Mucosa of descending colon (tissue), 3 donors: ENCODE measurements at regions not wholly inside any gene's neighbourhood (a gene's known extent, or its start where the extent isn't known, plus 50 kb on each side); places are given as distances from the start of the nearest gene placed in this dataset.
"Not testable (repeated sequence)": the region's sequence is repeated elsewhere in the genome, so short reads cannot be mapped to it uniquely, and the experiment has no call there.

ENCODE experiments used
- ATAC-seq: fragments of 200-7000 bp; cut with Tn5 transposase; one replicate; pipeline ENCODE4 v1.9.1; 2020; ENCODE audit warnings: mild to moderate bottlenecking, moderate library complexity
- DNase-seq, 3 donors: peaks; one replicate each; pipeline ENCODE4 v3.0.0-alpha.2; 2020
- H3K36me3 ChIP-seq: fragments of 200-600 bp; one replicate; pipeline ENCODE4 v1.8.0; 2021; ENCODE audit warnings: low read depth, mild to moderate bottlenecking
- H3K4me1 ChIP-seq: fragments of 200-600 bp; one replicate; pipeline ENCODE4 v1.8.0; 2021; ENCODE audit warnings: low read depth, mild to moderate bottlenecking
- H3K4me3 ChIP-seq: fragments of 200-600 bp; one replicate; pipeline ENCODE4 v1.8.0; 2021; ENCODE audit warnings: mild to moderate bottlenecking
- H3K9me3 ChIP-seq: fragments of 200-600 bp; one replicate; pipeline ENCODE4 v1.8.0; 2021; ENCODE audit warnings: mild to moderate bottlenecking
- CTCF ChIP-seq: fragments of 200-600 bp; IDR thresholded peaks from one replicate; pipeline ENCODE4 v1.8.0; 2022; ENCODE audit warnings: antibody characterized with exemption, mild to moderate bottlenecking
- intact Hi-C, 2 donors: fragments of 100-400 bp; cut with DNase I in 1 of 2; cut with micrococcal nuclease in 1 of 2; formaldehyde crosslinking; loops; one replicate each; pipeline versions ENCODE4 v1.11.0 to v1.11.1; 2022; cut with DNase I, micrococcal nuclease
- donor health status: DM: no; HTN: no; CAD: no; lungs with moderate emphysema.
- donor health status: DM: no; HTN: no; CAD: no.
- donor health status: DM: no; HTN: yes; CAD: no.

- intact Hi-C loops, result no loop called here
- TF ChIP-seq CTCF, result no peak
- Histone ChIP-seq H3K4me3 (no peak overlapping the region), H3K9me3 (no peaks in the 10 kb centered on the region), H3K36me3 (no peaks in the 10 kb centered on the region), H3K4me1 (no peaks in the 10 kb centered on the region)
- no peak for ATAC-seq
- DNase-seq, result no peak
Observed at GRCh38 chr7:96781919-96782318, 72.3 kb upstream of the SEM1 start.

DNA sequence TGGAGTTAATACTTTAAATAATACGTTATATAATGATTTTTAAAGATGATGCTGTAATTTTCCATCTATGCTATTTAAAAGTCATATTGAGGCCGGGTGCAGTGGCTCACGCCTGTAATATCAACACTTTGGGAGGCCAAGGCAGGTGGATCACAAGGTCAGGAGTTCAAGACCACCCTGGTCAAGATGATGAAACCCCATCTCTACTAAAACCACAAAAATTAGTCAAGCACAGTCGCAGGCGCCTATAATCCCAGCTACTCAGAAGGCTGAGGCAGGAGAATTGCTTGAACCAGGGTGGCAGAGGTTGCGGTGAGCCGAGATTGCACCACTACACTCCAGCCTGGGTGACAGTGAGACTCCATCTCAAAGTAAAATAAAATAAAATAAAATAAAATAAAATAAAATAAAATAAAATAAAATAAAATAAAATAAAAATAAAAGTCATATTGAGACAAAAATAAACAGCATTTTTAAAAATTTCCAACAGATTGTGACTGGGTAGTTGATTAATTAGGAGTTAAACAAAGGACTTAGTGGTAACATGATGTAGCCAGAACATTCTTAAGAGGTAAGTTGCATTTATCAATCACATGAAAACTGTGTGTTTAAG is 73.1 kb upstream of the SEM1 start:
- H3K9me3 ChIP-seq, ATAC-seq, H3K36me3 ChIP-seq, DNase-seq, H3K4me1 ChIP-seq, H3K4me3 ChIP-seq, intact Hi-C loops: not testable (repeated sequence)

- no peaks in the 10 kb centered on the region for H3K4me1 ChIP-seq
- H3K4me3 ChIP-seq, result no peak overlapping the region
- DNase-seq (no peak), ATAC-seq (no peak)
- intact Hi-C loops, result no loop called here
- TF ChIP-seq CTCF, result no peak
- H3K36me3 ChIP-seq, result no peaks in the 10 kb centered on the region
- no peaks in the 10 kb centered on the region for H3K9me3 ChIP-seq
Observed at GRCh38 chr7:96784597-96784996, 75.0 kb upstream of the SEM1 start.

DNA sequence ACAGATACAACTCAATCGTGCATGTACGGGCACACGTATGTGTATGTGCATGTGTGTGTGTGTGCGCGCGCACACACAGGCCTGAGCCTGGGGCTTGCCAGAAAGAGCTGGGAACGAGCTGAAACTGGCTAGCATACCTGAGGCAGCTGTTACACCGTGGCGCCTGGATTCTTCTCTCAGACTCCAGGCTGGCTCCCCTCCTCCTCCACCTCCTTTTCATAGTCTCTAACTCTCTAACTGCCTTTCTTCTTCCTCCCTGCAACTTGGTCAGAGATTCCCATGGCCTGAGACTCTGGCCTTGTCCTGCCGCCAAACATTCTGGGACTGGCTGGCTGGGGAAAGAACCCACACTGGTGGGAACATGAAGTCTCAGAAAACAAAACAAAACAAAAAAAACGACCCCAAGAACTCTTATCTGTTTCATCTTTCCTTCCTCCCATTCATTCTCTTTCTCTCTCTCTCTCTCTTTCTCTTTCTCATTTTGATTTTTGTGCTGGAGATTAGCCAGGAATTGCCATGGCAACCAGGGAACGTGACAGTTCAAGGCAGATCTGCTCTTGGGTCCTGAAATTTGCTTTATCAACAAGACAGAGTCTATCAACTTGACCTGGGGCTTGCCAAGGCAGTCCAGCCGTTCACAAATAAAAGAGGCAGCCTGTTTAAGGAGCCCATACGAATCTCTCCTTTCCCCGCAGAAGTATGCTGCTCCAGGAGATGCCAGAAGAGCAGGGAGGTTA is 76.8 kb upstream of the SEM1 start:
- no peak for DNase-seq
- intact Hi-C loops, result no loop called here

GRCh38 chr7:96786998-96787395 is 77.4 kb upstream of the SEM1 start:
- intact Hi-C loops, result no loop called here
- no peak for DNase-seq

More for the DNA sequence above, 76.8 kb upstream of the SEM1 start:
- no peak for TF ChIP-seq CTCF
- no peaks in the 10 kb centered on the region for H3K9me3 ChIP-seq
- H3K4me3 ChIP-seq, result no peak overlapping the region
- no peaks in the 10 kb centered on the region for H3K36me3 ChIP-seq
- no peak for ATAC-seq
- no peaks in the 10 kb centered on the region for H3K4me1 ChIP-seq

More at GRCh38 chr7:96786998-96787395, 77.4 kb upstream of the SEM1 start:
- Histone ChIP-seq H3K36me3 (no peaks in the 10 kb centered on the region), H3K9me3 (no peaks in the 10 kb centered on the region), H3K4me1 (no peaks in the 10 kb centered on the region), H3K4me3 (no peak overlapping the region)
- TF ChIP-seq CTCF, result no peak
- ATAC-seq, result no peak
